Smooth muscle cell (in vitro differentiated cells): ENCODE measurements at regions not wholly inside any gene's neighbourhood (a gene's known extent, or its start where the extent isn't known, plus 50 kb on each side); places are given as distances from the start of the nearest gene placed in this dataset.

Experiments used
- DNase-seq: peaks from one replicate; lab custom pipeline; 2025; ENCODE audit not compliant: unreplicated experiment; lab: John Stamatoyannopoulos, UW
- H2AFZ ChIP-seq: fragments of 200-600 bp; sonication (generic); 2 replicates; pipeline ENCODE4 v1.6.0; 2016; ENCODE audit warnings: antibody characterized with exemption, low read depth, mild to moderate bottlenecking
- H3F3A ChIP-seq: fragments of 200-600 bp; sonication (generic); 2 replicates; pipeline ENCODE4 v1.6.0; 2017; ENCODE audit warnings: antibody characterized with exemption, low read depth
- H3K27ac ChIP-seq: fragments of 200-600 bp; sonication (generic); 2 replicates; pipeline ENCODE4 v1.5.1; 2016; ENCODE audit warnings: low read depth, mild to moderate bottlenecking
- H3K27me3 ChIP-seq: fragments of 200-600 bp; sonication (generic); 2 replicates; pipeline ENCODE4 v1.6.1; 2016; ENCODE audit warnings: low read depth, mild to moderate bottlenecking
- H3K36me3 ChIP-seq: fragments of 200-600 bp; sonication (generic); 2 replicates; pipeline ENCODE4 v1.5.1; 2016; ENCODE audit warnings: low read depth
- H3K4me1 ChIP-seq: fragments of 200-600 bp; sonication (generic); 2 replicates; pipeline ENCODE4 v1.5.1; 2016; ENCODE audit warnings: low read depth
- H3K4me2 ChIP-seq: fragments of 200-600 bp; sonication (generic); 2 replicates; pipeline ENCODE4 v1.6.0; 2016; ENCODE audit warnings: mild to moderate bottlenecking
- H3K4me3 ChIP-seq: fragments of 200-600 bp; sonication (generic); 2 replicates; pipeline ENCODE4 v1.5.1; 2016; ENCODE audit warnings: mild to moderate bottlenecking
- H3K79me2 ChIP-seq: fragments of 200-600 bp; sonication (generic); 2 replicates; pipeline ENCODE4 v1.6.0; 2016; ENCODE audit warnings: low read depth, mild to moderate bottlenecking
- H3K9ac ChIP-seq: fragments of 200-600 bp; sonication (generic); 2 replicates; pipeline ENCODE4 v1.6.0; 2016; ENCODE audit warnings: low read depth
- H3K9me3 ChIP-seq: fragments of 200-600 bp; sonication (generic); replicated peaks from 2 replicates; pipeline ENCODE4 v1.5.1; 2016; ENCODE audit warnings: low read depth
- H4K20me1 ChIP-seq: fragments of 200-600 bp; sonication (generic); 2 replicates; pipeline ENCODE4 v1.6.0; 2016; ENCODE audit warnings: low read depth
- WGBS: methylation state at CpG from one replicate; pipeline ENCODE4 v1.1.7; 2016; ENCODE audit warnings: low lambda C conversion rate; 5-methylcytosine and 5-hydroxymethylcytosine counted together
- TF ChIP-seq, protein P1 (sequence below): fragments of 200-600 bp; sonication (generic); IDR thresholded peaks from 2 replicates; pipeline ENCODE4 v1.5.1; 2017; ENCODE audit warnings: borderline replicate concordance, mild to moderate bottlenecking, antibody characterized with exemption; ENCODE audit not compliant: insufficient read depth, poor library complexity, severe bottlenecking

GRCh38 chr22:22125028-22125578 is 119.5 kb upstream of the VPREB1 start:
- H4K20me1 ChIP-seq, result no peaks in the 10 kb centered on the region
- peaks cover 51% of the 10 kb centered on the region for H3K27me3 ChIP-seq
- DNase-seq, result no peak
- H3K36me3 ChIP-seq, result no peaks in the 10 kb centered on the region
- no peaks in the 10 kb centered on the region for H3K9me3 ChIP-seq
- H3K4me2 ChIP-seq, result no peak overlapping the region
- H3K9ac ChIP-seq, result no peak overlapping the region
- H3K4me3 ChIP-seq, result no peak overlapping the region
- H3K79me2 ChIP-seq, result no peaks in the 10 kb centered on the region
- H2AFZ ChIP-seq, result no peak overlapping the region
- TF ChIP-seq, protein P1, sequence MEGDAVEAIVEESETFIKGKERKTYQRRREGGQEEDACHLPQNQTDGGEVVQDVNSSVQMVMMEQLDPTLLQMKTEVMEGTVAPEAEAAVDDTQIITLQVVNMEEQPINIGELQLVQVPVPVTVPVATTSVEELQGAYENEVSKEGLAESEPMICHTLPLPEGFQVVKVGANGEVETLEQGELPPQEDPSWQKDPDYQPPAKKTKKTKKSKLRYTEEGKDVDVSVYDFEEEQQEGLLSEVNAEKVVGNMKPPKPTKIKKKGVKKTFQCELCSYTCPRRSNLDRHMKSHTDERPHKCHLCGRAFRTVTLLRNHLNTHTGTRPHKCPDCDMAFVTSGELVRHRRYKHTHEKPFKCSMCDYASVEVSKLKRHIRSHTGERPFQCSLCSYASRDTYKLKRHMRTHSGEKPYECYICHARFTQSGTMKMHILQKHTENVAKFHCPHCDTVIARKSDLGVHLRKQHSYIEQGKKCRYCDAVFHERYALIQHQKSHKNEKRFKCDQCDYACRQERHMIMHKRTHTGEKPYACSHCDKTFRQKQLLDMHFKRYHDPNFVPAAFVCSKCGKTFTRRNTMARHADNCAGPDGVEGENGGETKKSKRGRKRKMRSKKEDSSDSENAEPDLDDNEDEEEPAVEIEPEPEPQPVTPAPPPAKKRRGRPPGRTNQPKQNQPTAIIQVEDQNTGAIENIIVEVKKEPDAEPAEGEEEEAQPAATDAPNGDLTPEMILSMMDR, result no peak
- H3K27ac ChIP-seq, result no peak overlapping the region
- H3F3A ChIP-seq, result no peaks in the 10 kb centered on the region
- no peaks in the 10 kb centered on the region for H3K4me1 ChIP-seq
- 87% methylated on average over 19 of the region's 19 CpGs for WGBS

- no peaks in the 10 kb centered on the region for H3K9me3 ChIP-seq
- H3K36me3 ChIP-seq, result no peaks in the 10 kb centered on the region
- TF ChIP-seq, protein P1, result no peak
- H3K9ac ChIP-seq, result no peak overlapping the region
- no peaks in the 10 kb centered on the region for H4K20me1 ChIP-seq
- H2AFZ ChIP-seq, result no peak overlapping the region
- no peaks in the 10 kb centered on the region for H3K79me2 ChIP-seq
- 90% methylated on average over 12 of the region's 12 CpGs for whole genome bisulfite sequencing
- peaks cover 50% of the 10 kb centered on the region for H3K27me3 ChIP-seq
- H3K4me3 ChIP-seq, result no peak overlapping the region
- no peak overlapping the region for H3K4me2 ChIP-seq
- no peak for DNase-seq
- H3F3A ChIP-seq, result no peaks in the 10 kb centered on the region
- H3K27ac ChIP-seq, result no peak overlapping the region
- no peaks in the 10 kb centered on the region for H3K4me1 ChIP-seq
Measured at GRCh38 chr22:22124374-22124773, 120.2 kb upstream of the VPREB1 start.

- H3K4me1 ChIP-seq, result no peaks in the 10 kb centered on the region
- no peaks in the 10 kb centered on the region for H3K36me3 ChIP-seq
- no peaks in the 10 kb centered on the region for H3K79me2 ChIP-seq
- H3K9ac ChIP-seq, result no peak overlapping the region
- 90% methylated on average over 14 of the region's 15 CpGs for WGBS
- H3K27me3 ChIP-seq, result peaks cover 51% of the 10 kb centered on the region
- H2AFZ ChIP-seq, result no peak overlapping the region
- H3K4me3 ChIP-seq, result no peak overlapping the region
- no peak for DNase-seq
- H3K4me2 ChIP-seq, result no peak overlapping the region
- H3K27ac ChIP-seq, result no peak overlapping the region
- H3K9me3 ChIP-seq, result no peaks in the 10 kb centered on the region
- TF ChIP-seq, protein P1, result no peak
- no peaks in the 10 kb centered on the region for H4K20me1 ChIP-seq
- H3F3A ChIP-seq, result no peaks in the 10 kb centered on the region
Measured at GRCh38 chr22:22123960-22124278, 120.7 kb upstream of the VPREB1 start.

DNA sequence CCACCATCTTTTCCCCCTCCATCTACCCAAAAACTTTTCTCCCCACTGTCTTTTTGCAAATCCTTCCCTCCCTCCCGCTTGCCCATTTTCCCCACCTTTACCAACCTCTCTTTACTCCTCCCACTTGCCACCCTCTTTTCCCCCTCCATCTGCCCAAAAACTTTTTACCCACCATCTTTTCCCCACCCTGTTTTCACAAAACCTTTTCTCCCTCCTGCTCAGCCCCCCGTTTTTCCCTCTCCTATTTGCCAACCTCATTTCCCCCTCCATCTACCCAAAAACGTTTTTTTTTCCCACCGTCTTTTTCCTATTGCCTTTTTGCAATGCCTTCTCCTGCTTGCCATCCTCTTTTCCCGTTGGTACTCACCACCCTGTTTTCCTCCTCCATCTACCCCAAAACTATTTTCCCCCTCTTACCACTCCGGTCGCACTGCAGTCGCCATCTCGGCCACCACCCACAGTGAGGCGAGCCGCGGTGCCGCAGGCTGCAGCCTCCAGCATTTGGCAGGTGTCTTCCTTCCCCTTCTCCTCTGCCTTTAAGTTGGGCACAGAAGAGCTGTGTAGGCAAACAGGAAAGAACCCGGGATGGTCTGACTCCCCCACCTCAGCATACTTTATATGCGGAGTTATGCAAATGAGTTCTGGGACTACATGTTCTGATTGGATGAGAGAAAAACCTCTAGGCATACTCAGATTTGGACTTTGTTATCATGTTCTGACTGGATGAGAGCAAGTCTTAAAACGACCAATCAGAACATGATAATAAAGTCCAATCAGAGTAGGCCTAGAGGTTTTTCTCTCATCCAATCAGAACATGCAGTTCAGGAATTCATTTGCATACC is 121.2 kb upstream of the VPREB1 start:
- Histone ChIP-seq H4K20me1 (no peaks in the 10 kb centered on the region), H3K4me2 (no peak overlapping the region), H3K36me3 (no peaks in the 10 kb centered on the region), H3F3A (no peaks in the 10 kb centered on the region), H3K9ac (no peak overlapping the region), H3K4me3 (no peak overlapping the region), H3K27ac (no peak overlapping the region), H3K9me3 (no peaks in the 10 kb centered on the region), H2AFZ (no peak overlapping the region), H3K4me1 (no peaks in the 10 kb centered on the region), H3K79me2 (no peaks in the 10 kb centered on the region), H3K27me3 (peaks cover 51% of the 10 kb centered on the region)
- DNase-seq, result no peak
- TF ChIP-seq, protein P1, result no peak
- WGBS, result 81% methylated on average over 16 of the region's 16 CpGs
